ENCODE measurements at regions not wholly inside any gene's neighbourhood (a gene's known extent, or its start where the extent isn't known, plus 50 kb on each side); places are given as distances from the start of the nearest gene placed in this dataset.

DNA sequence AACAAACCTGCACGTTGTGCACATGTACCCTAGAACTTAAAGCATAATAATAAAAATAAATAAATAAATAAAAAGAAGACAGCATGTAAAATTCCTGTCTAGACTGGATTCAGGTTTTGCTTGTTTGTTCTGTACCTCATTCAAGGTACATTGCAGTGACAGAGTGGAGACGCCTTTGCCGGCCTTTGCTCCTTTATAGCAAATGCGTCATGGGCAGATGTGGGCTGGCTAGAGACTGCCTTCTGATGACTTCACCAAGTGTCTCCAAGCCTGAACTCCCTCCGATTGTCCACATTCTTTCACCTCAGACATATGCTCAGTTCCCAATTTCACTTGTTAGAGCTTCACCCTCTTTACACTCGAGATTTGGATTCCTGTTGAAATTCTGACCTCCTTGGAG, 147.8 kb upstream of the ARHGAP20 start:
- Histone ChIP-seq H3K27me3 (ENCODE audit: insufficient read depth, low read length) (peaks cover 11% of the 10 kb centered on the region; the same call in 1 of the 2 replicates), H2AFZ (ENCODE audit: low read depth, low read length, poor library complexity, severe bottlenecking) (no peak overlapping the region), H4K20me1 (ENCODE audit: insufficient read depth) (no peaks in the 10 kb centered on the region), H3K4me1 (ENCODE audit: control insufficient read depth in 1 of 2, insufficient read depth in 2 of 2, low read length in 2 of 2) (no peaks in the 10 kb centered on the region), H3K27ac (ENCODE audit: low read depth, low read length) (no peak overlapping the region), H3K79me2 (ENCODE audit: insufficient read depth, low read length) (no peaks in the 10 kb centered on the region), H3K9me2 (ENCODE audit: insufficient read depth) (no peaks in the 10 kb centered on the region), H3K4me2 (ENCODE audit: low read length) (no peak overlapping the region), H3K9ac (ENCODE audit: low read length) (no peak overlapping the region), H3K4me3 (replicated peaks in 1 of 2; ENCODE audit: low read depth in 1 of 2, low read length in 2 of 2) (no peak overlapping the region), H3K9me3 (ENCODE audit: control insufficient read depth in 1 of 2, insufficient read depth in 1 of 2, low read depth in 1 of 2, low read length in 2 of 2) (no peaks in the 10 kb centered on the region), H3K36me3 (ENCODE audit: control insufficient read depth in 1 of 2, insufficient read depth in 2 of 2, low read length in 2 of 2) (no peaks in the 10 kb centered on the region)
- RAD21 ChIA-PET (ENCODE audit: low non-redundant PET in 1 of 2, low total read pairs in 2 of 2, uncharacterized antibody in 2 of 2, unreplicated experiment in 2 of 2): no interaction called here
- DNase-seq (ENCODE audit: low read depth, low spot score) (no peak), ATAC-seq (no peak)
- BruUV-seq (replicated peaks): no TSS peak
- POLR2A ChIA-PET: no interaction called here
- intact Hi-C loops (cut with micrococcal nuclease): no loop called here
- CTCF ChIA-PET: no interaction called here
- no peak for TF ChIP-seq EZH2 (IDR thresholded peaks at IDR 0.05)
- no peak for TF ChIP-seq JUND (IDR thresholded peaks at IDR 0.05)
- TF ChIP-seq ELF1 (IDR thresholded peaks at IDR 0.05; ENCODE audit: borderline replicate concordance, low read depth): no peak
- no peak for TF ChIP-seq EGR1 (IDR thresholded peaks at IDR 0.05; ENCODE audit: low read depth)
- TF ChIP-seq, protein P1, sequence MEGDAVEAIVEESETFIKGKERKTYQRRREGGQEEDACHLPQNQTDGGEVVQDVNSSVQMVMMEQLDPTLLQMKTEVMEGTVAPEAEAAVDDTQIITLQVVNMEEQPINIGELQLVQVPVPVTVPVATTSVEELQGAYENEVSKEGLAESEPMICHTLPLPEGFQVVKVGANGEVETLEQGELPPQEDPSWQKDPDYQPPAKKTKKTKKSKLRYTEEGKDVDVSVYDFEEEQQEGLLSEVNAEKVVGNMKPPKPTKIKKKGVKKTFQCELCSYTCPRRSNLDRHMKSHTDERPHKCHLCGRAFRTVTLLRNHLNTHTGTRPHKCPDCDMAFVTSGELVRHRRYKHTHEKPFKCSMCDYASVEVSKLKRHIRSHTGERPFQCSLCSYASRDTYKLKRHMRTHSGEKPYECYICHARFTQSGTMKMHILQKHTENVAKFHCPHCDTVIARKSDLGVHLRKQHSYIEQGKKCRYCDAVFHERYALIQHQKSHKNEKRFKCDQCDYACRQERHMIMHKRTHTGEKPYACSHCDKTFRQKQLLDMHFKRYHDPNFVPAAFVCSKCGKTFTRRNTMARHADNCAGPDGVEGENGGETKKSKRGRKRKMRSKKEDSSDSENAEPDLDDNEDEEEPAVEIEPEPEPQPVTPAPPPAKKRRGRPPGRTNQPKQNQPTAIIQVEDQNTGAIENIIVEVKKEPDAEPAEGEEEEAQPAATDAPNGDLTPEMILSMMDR (IDR thresholded peaks at IDR 0.05 in 2 of 3, conservative IDR thresholded peaks at IDR 0.05 in 1 of 3; ENCODE audit: borderline replicate concordance in 1 of 3, insufficient read depth in 1 of 3, low read depth in 2 of 3, low read length in 2 of 3): no peak
- TF ChIP-seq, protein P2, sequence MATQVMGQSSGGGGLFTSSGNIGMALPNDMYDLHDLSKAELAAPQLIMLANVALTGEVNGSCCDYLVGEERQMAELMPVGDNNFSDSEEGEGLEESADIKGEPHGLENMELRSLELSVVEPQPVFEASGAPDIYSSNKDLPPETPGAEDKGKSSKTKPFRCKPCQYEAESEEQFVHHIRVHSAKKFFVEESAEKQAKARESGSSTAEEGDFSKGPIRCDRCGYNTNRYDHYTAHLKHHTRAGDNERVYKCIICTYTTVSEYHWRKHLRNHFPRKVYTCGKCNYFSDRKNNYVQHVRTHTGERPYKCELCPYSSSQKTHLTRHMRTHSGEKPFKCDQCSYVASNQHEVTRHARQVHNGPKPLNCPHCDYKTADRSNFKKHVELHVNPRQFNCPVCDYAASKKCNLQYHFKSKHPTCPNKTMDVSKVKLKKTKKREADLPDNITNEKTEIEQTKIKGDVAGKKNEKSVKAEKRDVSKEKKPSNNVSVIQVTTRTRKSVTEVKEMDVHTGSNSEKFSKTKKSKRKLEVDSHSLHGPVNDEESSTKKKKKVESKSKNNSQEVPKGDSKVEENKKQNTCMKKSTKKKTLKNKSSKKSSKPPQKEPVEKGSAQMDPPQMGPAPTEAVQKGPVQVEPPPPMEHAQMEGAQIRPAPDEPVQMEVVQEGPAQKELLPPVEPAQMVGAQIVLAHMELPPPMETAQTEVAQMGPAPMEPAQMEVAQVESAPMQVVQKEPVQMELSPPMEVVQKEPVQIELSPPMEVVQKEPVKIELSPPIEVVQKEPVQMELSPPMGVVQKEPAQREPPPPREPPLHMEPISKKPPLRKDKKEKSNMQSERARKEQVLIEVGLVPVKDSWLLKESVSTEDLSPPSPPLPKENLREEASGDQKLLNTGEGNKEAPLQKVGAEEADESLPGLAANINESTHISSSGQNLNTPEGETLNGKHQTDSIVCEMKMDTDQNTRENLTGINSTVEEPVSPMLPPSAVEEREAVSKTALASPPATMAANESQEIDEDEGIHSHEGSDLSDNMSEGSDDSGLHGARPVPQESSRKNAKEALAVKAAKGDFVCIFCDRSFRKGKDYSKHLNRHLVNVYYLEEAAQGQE (IDR thresholded peaks at IDR 0.05; ENCODE audit: low read depth): no peak
- TF ChIP-seq, protein P3, sequence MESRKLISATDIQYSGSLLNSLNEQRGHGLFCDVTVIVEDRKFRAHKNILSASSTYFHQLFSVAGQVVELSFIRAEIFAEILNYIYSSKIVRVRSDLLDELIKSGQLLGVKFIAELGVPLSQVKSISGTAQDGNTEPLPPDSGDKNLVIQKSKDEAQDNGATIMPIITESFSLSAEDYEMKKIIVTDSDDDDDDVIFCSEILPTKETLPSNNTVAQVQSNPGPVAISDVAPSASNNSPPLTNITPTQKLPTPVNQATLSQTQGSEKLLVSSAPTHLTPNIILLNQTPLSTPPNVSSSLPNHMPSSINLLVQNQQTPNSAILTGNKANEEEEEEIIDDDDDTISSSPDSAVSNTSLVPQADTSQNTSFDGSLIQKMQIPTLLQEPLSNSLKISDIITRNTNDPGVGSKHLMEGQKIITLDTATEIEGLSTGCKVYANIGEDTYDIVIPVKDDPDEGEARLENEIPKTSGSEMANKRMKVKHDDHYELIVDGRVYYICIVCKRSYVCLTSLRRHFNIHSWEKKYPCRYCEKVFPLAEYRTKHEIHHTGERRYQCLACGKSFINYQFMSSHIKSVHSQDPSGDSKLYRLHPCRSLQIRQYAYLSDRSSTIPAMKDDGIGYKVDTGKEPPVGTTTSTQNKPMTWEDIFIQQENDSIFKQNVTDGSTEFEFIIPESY (IDR thresholded peaks at IDR 0.05; ENCODE audit: extremely low read depth, insufficient replicate concordance, low read length): no peak
- TF ChIP-seq SP1 (IDR thresholded peaks at IDR 0.05; ENCODE audit: low read depth): no peak
- TF ChIP-seq CEBPB (IDR thresholded peaks at IDR 0.05; ENCODE audit: low read depth): no peak
- no peak for TF ChIP-seq YY1 (IDR thresholded peaks at IDR 0.05; ENCODE audit: extremely low read depth, insufficient replicate concordance, low read depth, low read length)
- TF ChIP-seq POLR2A (IDR thresholded peaks at IDR 0.05; ENCODE audit: borderline replicate concordance, extremely low read depth, insufficient read depth, insufficient read length): no peak
- TF ChIP-seq SRF (IDR thresholded peaks at IDR 0.05; ENCODE audit: low read depth): no peak
- TF ChIP-seq EZH2phosphoT487 (IDR thresholded peaks at IDR 0.05; ENCODE audit: borderline replicate concordance): no peak
- TF ChIP-seq, protein P4, sequence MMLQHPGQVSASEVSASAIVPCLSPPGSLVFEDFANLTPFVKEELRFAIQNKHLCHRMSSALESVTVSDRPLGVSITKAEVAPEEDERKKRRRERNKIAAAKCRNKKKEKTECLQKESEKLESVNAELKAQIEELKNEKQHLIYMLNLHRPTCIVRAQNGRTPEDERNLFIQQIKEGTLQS (IDR thresholded peaks at IDR 0.05): no peak
- TF ChIP-seq CBX3 (IDR thresholded peaks at IDR 0.05; ENCODE audit: low read depth): no peak
- TF ChIP-seq TCF7L2 (IDR thresholded peaks at IDR 0.05; ENCODE audit: borderline replicate concordance, extremely low read depth, insufficient read depth, insufficient read length): no peak
